ENCODE measurements at regions not wholly inside any gene's neighbourhood (a gene's known extent, or its start where the extent isn't known, plus 50 kb on each side); places are given as distances from the start of the nearest gene placed in this dataset.

GRCh38 chr2:236747426-236747825 lies 177.8 kb downstream of the ACKR3 start:
- H3K4me3 ChIP-seq (ENCODE audit: low read depth, low read length) = no peak overlapping the region
- TF ChIP-seq CTCF (IDR thresholded peaks at IDR 0.05; ENCODE audit: low read depth, low read length) = no peak

DNA sequence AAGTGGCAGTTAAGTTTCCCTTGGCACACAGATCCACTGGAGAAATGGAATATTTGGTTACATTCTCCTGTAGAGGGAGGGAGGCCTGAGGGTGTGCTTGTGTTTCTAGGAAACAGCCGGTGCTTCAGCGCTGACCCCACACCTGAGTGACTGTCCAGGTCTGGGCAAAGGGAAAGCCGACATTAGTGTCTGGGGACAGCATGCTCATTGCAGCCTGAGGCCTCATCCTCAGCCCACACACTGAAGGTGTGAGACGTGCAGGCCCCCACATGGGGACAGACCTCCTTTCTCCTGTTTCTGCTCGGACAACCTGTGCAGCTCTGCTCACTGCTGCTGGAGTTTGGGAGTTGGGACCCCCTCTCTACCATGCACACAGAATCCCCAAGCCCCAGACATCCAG lies 178.3 kb downstream of the ACKR3 start:
- no peak for TF ChIP-seq CTCF (IDR thresholded peaks at IDR 0.05; ENCODE audit: low read depth, low read length)
- no peak overlapping the region for H3K4me3 ChIP-seq (ENCODE audit: low read depth, low read length)

GRCh38 chr2:236748385-236748784 lies 178.8 kb downstream of the ACKR3 start:
- TF ChIP-seq CTCF (IDR thresholded peaks at IDR 0.05; ENCODE audit: low read depth, low read length) = no peak
- no peak overlapping the region for H3K4me3 ChIP-seq (ENCODE audit: low read depth, low read length)

DNA sequence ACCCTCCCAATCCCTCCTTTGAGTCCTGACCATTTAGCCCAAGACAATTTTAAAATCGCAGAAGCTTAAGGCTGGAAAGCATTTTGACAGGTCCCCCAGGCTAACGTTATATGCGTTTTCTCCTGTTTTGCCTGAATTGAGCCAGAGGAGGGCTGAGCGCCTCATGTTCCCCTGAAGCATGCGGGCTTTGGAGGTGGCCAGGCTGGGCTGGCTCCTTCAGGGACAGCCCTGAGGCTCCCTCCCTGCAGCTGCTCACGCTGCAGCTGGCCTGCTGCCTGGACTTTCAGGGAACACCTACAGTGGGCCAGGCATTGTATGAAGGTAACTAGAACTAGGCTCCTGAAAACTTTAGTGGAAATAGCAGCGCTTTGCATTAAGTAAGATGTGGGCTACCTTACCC lies 179.2 kb downstream of the ACKR3 start:
- TF ChIP-seq CTCF (IDR thresholded peaks at IDR 0.05; ENCODE audit: low read depth, low read length) = no peak

GRCh38 chr2:236749346-236749745 lies 179.7 kb downstream of the ACKR3 start:
- no peak overlapping the region for H3K4me3 ChIP-seq (ENCODE audit: low read depth, low read length)
- no peak for TF ChIP-seq CTCF (IDR thresholded peaks at IDR 0.05; ENCODE audit: low read depth, low read length)

More for the DNA sequence above, 179.2 kb downstream of the ACKR3 start:
- no peak overlapping the region for H3K4me3 ChIP-seq (ENCODE audit: low read depth, low read length)

GRCh38 chr2:236752096-236752495 lies 182.5 kb downstream of the ACKR3 start:
- no peak overlapping the region for H3K4me3 ChIP-seq (ENCODE audit: low read depth, low read length)
- TF ChIP-seq CTCF (IDR thresholded peaks at IDR 0.05; ENCODE audit: low read depth, low read length) = no peak

- no peak for TF ChIP-seq CTCF (IDR thresholded peaks at IDR 0.05; ENCODE audit: low read depth, low read length)
- no peak overlapping the region for H3K4me3 ChIP-seq (ENCODE audit: low read depth, low read length)
Observed at GRCh38 chr2:236753606-236754270, 184.1 kb downstream of the ACKR3 start.

All from WI38 (cell line).